ENCODE measurements at regions not wholly inside any gene's neighbourhood (a gene's known extent, or its start where the extent isn't known, plus 50 kb on each side); places are given as distances from the start of the nearest gene placed in this dataset.

DNA sequence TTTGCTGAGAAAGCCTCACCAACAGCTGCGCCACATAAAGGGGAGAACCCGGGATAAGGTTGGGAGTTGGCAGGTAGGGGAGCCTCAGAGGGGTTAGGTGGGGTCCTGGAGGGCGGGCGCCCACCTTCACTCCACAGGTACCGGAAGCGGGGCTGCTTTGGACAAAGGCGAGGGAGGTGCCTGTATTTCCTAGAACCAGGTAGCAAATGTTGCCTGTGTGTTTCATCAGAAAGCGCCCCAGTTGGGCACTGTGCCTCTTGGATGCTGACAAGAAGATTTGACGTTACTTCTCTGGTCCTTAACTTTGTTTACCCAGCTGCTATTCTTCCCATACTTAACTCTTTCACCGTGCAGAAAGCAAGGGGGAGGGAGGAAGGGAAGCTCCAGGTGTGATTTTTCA is 278.9 kb downstream of the ZNF536 start (continued):
- TF ChIP-seq, protein P1, sequence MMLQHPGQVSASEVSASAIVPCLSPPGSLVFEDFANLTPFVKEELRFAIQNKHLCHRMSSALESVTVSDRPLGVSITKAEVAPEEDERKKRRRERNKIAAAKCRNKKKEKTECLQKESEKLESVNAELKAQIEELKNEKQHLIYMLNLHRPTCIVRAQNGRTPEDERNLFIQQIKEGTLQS (CRISPR knock-in tag; conservative IDR thresholded peaks at IDR 0.05) = no peak
- TF ChIP-seq ZNF219 (CRISPR knock-in tag; IDR thresholded peaks at IDR 0.05; ENCODE audit: borderline replicate concordance) (no peak), NFATC4 (CRISPR knock-in tag; IDR thresholded peaks at IDR 0.05) (no peak)

DNA sequence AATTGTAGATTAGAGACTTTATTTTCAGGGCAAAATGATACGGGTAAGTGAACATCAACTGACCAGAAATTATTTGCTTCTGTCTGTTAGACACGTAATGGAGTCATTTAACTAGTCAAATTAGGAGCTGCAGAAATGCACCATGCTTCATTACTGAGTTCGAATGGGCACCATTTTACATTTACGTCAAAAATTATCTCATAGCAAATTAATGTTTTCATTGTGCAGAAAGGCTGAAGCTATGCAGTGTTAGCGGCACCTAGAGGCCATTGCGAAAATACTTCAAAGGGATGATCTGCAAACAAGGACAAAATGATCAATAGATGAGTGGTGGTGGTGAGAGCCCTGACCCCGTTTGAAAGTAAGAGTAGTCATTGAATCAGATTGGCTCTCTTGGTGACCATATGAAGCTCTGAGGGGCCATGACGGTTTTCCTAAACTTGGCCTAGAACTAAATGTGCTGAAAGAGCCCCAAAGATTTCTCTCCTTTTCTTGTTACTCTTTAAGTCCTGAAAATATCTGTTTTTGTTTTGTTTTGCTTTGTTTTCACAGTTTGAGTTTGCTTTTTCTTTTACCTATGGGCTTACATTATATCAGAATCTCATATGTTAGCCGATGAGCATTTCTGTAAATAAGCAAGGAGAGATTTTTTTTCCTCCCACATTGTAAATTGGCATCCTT is 277.9 kb downstream of the ZNF536 start:
- ChIA-PET CTCF (interaction anchor here (0.5 to 2.3 kb wide), 7 partner anchors 10 to 555 kb away, joined by 3 to 8 read pairs (median 5); no protein-coding TSS in a partner anchor), POLR2A (interaction anchor here (0.6 kb wide), 1 partner anchor 75 kb away, joined by 3 read pairs; no protein-coding TSS in a partner anchor)
- peak; percentile 58 for ATAC-seq
- TF ChIP-seq, protein P2, sequence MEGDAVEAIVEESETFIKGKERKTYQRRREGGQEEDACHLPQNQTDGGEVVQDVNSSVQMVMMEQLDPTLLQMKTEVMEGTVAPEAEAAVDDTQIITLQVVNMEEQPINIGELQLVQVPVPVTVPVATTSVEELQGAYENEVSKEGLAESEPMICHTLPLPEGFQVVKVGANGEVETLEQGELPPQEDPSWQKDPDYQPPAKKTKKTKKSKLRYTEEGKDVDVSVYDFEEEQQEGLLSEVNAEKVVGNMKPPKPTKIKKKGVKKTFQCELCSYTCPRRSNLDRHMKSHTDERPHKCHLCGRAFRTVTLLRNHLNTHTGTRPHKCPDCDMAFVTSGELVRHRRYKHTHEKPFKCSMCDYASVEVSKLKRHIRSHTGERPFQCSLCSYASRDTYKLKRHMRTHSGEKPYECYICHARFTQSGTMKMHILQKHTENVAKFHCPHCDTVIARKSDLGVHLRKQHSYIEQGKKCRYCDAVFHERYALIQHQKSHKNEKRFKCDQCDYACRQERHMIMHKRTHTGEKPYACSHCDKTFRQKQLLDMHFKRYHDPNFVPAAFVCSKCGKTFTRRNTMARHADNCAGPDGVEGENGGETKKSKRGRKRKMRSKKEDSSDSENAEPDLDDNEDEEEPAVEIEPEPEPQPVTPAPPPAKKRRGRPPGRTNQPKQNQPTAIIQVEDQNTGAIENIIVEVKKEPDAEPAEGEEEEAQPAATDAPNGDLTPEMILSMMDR (IDR thresholded peaks at IDR 0.05) = peak; percentile 55; the same call in 1 of the 2 replicates
- TF ChIP-seq ZNF219 (CRISPR knock-in tag; IDR thresholded peaks at IDR 0.05; ENCODE audit: borderline replicate concordance) = no peak
- H3K4me3 Mint-ChIP-seq = no peak overlapping the region
- peaks cover 33% of the 10 kb centered on the region for H3K4me1 Mint-ChIP-seq
- no peaks in the 10 kb centered on the region for H3K36me3 Mint-ChIP-seq
- H3K27me3 Mint-ChIP-seq (ENCODE audit: low read depth) = no peaks in the 10 kb centered on the region
- peak; percentile 54 for DNase-seq (ENCODE audit: low spot score)
- no peak overlapping the region for H3K27ac Mint-ChIP-seq
- H3K9me3 Mint-ChIP-seq = no peaks in the 10 kb centered on the region

DNA sequence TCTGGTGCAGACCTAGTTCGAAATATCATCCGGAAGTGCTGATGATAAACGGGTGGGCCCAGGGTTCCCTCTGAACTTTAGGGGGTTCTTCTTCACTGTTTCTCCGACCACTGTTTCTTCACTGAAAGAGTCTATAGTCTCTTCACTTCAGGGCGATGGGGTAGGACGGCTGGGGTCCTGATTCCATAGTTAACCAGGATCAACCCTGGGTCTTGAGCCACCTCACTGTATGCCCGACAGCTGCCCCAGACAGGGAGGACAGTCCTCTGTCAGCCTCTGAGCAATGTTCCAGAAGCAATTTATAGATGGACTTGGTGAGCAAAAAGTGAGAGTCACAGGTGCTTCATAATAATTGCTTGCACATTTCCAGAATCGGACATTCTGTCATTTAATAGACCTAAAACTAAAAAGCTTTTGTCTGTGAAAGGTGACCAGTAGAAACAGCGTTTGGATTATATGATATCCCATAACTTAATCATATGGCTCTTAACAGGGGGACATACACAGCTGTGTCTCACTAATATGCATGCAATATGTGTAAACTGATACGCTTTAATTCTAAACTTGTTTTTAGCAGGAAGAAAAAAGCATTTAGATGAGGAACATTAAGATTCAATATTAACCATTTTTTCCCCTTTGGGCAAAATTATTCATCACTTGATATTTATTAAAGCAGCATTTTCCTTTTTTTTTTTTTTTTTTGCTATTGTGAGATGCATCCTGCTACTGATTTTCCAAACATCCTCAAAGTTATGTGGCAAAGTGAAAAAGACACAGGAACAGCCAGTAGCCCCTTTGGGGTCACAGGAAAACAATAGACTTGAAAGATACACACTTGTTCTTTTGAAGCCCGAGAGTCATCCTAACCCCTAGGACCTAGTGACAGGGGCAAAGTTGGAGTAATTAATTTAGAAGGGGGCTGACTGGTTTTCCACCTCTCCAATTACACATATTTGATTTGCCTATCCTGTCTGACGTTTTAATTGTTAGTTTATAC is 277.0 kb downstream of the ZNF536 start:
- TF ChIP-seq HMGA2 (CRISPR knock-in tag; IDR thresholded peaks at IDR 0.05) (no peak), IRF1 (CRISPR knock-in tag; IDR thresholded peaks at IDR 0.05) (no peak), KAT7 (CRISPR knock-in tag; IDR thresholded peaks at IDR 0.05; ENCODE audit: borderline replicate concordance) (no peak)
- TF ChIP-seq, protein P3, sequence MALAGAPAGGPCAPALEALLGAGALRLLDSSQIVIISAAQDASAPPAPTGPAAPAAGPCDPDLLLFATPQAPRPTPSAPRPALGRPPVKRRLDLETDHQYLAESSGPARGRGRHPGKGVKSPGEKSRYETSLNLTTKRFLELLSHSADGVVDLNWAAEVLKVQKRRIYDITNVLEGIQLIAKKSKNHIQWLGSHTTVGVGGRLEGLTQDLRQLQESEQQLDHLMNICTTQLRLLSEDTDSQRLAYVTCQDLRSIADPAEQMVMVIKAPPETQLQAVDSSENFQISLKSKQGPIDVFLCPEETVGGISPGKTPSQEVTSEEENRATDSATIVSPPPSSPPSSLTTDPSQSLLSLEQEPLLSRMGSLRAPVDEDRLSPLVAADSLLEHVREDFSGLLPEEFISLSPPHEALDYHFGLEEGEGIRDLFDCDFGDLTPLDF (CRISPR knock-in tag; IDR thresholded peaks at IDR 0.05) = no peak
- Mint-ChIP-seq H3K27me3 (ENCODE audit: low read depth) (no peaks in the 10 kb centered on the region), H3K9me3 (0 out of 2 replicates have a peak, but pooled peaks cover 3% of the 10 kb centered on the region), H3K27ac (no peak overlapping the region), H3K36me3 (no peaks in the 10 kb centered on the region), H3K4me1 (peaks cover 33% of the 10 kb centered on the region), H3K4me3 (no peak overlapping the region)
- ChIA-PET CTCF (interaction anchor here (0.5 to 2.3 kb wide), 7 partner anchors 9 to 426 kb away, joined by 3 to 8 read pairs (median 4); no protein-coding TSS in a partner anchor), POLR2A (interaction anchor here (0.5 to 0.6 kb wide), 2 partner anchors 76 to 347 kb away, joined by 3 read pairs; no protein-coding TSS in a partner anchor)
- ATAC-seq (no peak), DNase-seq (ENCODE audit: low spot score) (no peak)

- Mint-ChIP-seq H3K4me1 (peaks cover 33% of the 10 kb centered on the region), H3K27ac (no peak overlapping the region), H3K27me3 (ENCODE audit: low read depth) (no peaks in the 10 kb centered on the region), H3K9me3 (0 out of 2 replicates have a peak, but pooled peaks cover 3% of the 10 kb centered on the region), H3K4me3 (no peak overlapping the region), H3K36me3 (no peaks in the 10 kb centered on the region)
- no peak for DNase-seq (ENCODE audit: low spot score)
- TF ChIP-seq ZNF423 (CRISPR knock-in tag; IDR thresholded peaks at IDR 0.05) (peak; percentile 18; the same call in 1 of the 2 replicates), AFF4 (CRISPR knock-in tag; IDR thresholded peaks at IDR 0.05; ENCODE audit: borderline replicate concordance) (no peak)
- ATAC-seq = no peak
- ChIA-PET POLR2A (interaction anchor here (0.6 kb wide), 1 partner anchor 210 kb away, joined by 3 read pairs; no protein-coding TSS in a partner anchor), CTCF (interaction anchor here (1.0 to 1.5 kb wide), 2 partner anchors 18 to 210 kb away, joined by 3 read pairs; no protein-coding TSS in a partner anchor)
Observed at GRCh38 chr19:30647891-30648720, 275.9 kb downstream of the ZNF536 start.
